ENCODE measurements at regions not wholly inside any gene's neighbourhood (a gene's known extent, or its start where the extent isn't known, plus 50 kb on each side); places are given as distances from the start of the nearest gene placed in this dataset.

DNA sequence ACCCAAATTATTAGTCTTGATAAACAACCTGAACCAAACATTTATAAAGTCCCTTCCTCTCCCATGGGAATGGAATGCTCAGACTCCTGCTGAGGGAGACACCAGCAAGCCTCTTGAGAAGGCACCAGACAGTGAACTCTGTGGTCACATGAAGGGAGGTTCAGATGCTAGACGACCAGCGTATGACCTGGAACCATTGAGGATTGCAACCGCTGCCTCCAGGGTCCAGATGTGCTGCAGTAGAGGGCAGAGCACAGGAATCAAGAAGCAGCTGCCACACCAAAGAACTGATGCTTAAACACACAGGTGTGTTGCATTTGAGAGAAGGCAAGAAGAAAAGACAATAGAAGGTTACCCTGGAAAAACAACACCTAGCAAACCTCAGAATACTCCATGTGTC, 592.4 kb downstream of the AACS start:
- TF ChIP-seq, protein P1, sequence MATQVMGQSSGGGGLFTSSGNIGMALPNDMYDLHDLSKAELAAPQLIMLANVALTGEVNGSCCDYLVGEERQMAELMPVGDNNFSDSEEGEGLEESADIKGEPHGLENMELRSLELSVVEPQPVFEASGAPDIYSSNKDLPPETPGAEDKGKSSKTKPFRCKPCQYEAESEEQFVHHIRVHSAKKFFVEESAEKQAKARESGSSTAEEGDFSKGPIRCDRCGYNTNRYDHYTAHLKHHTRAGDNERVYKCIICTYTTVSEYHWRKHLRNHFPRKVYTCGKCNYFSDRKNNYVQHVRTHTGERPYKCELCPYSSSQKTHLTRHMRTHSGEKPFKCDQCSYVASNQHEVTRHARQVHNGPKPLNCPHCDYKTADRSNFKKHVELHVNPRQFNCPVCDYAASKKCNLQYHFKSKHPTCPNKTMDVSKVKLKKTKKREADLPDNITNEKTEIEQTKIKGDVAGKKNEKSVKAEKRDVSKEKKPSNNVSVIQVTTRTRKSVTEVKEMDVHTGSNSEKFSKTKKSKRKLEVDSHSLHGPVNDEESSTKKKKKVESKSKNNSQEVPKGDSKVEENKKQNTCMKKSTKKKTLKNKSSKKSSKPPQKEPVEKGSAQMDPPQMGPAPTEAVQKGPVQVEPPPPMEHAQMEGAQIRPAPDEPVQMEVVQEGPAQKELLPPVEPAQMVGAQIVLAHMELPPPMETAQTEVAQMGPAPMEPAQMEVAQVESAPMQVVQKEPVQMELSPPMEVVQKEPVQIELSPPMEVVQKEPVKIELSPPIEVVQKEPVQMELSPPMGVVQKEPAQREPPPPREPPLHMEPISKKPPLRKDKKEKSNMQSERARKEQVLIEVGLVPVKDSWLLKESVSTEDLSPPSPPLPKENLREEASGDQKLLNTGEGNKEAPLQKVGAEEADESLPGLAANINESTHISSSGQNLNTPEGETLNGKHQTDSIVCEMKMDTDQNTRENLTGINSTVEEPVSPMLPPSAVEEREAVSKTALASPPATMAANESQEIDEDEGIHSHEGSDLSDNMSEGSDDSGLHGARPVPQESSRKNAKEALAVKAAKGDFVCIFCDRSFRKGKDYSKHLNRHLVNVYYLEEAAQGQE (IDR thresholded peaks at IDR 0.05; ENCODE audit: low read depth): no peak
- TF ChIP-seq ZBTB7A (IDR thresholded peaks at IDR 0.05; ENCODE audit: low read depth): no peak
- TF ChIP-seq CREB1 (IDR thresholded peaks at IDR 0.05; ENCODE audit: low read depth): no peak
- no peak for TF ChIP-seq CEBPB (IDR thresholded peaks at IDR 0.05)
